ENCODE measurements at regions not wholly inside any gene's neighbourhood (a gene's known extent, or its start where the extent isn't known, plus 50 kb on each side); places are given as distances from the start of the nearest gene placed in this dataset.
"Not testable (repeated sequence)": the region's sequence is repeated elsewhere in the genome, so short reads cannot be mapped to it uniquely, and the experiment has no call there.

DNA sequence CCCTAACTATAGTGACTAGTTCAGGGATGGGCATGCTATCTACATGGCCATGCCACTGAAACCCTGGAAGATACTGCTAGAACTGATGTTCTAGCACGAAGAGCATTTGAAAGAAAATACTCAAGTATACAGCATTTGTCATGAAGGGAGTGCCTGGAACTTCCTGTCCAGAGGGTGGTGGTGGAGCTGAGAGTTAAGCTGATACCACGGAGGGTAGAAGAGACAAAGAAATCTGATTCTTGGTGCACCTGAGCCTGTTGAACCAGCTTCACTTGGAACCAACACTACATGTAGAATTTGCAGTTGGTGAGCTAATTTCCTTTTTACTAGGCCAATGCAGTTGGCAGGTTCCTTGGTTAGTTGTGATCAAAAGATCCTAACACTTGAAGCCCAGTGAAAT, 116.4 kb downstream of the CCNG2 start (continued):
- no peak for TF ChIP-seq NFATC3 (CRISPR knock-in tag; IDR thresholded peaks at IDR 0.05)
- TF ChIP-seq, protein P1, sequence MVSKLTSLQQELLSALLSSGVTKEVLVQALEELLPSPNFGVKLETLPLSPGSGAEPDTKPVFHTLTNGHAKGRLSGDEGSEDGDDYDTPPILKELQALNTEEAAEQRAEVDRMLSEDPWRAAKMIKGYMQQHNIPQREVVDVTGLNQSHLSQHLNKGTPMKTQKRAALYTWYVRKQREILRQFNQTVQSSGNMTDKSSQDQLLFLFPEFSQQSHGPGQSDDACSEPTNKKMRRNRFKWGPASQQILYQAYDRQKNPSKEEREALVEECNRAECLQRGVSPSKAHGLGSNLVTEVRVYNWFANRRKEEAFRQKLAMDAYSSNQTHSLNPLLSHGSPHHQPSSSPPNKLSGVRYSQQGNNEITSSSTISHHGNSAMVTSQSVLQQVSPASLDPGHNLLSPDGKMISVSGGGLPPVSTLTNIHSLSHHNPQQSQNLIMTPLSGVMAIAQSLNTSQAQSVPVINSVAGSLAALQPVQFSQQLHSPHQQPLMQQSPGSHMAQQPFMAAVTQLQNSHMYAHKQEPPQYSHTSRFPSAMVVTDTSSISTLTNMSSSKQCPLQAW (CRISPR knock-in tag; IDR thresholded peaks at IDR 0.05), result no peak
- no peak for TF ChIP-seq HDAC6 (IDR thresholded peaks at IDR 0.05; ENCODE audit: low read depth, low read length)
- TF ChIP-seq ELF3 (CRISPR knock-in tag; IDR thresholded peaks at IDR 0.05), result no peak

DNA sequence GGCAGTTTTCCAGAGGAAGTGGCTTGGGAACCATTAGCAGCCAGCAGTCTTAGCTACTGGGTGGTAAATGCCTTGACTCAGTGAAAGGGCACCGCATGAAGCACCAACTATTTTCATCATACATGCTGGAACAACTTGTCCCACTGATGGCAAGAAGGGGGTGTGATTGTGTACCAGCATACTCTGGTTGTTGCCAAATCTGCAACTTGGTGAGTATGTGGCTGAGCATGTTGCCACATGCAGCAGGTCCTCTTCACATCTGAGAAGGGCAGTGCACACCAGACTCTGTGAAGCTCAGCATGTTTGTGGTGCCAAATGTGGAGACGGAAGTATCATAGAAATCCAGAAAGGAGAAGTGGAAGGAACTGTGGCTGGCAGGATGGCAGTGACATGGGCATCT, 122.1 kb downstream of the CCNG2 start:
- H3K79me2 ChIP-seq (ENCODE audit: insufficient read depth, low read length); H4K20me1 ChIP-seq (ENCODE audit: insufficient read depth, low read length); BruUV-seq (replicated peaks); H3K4me2 ChIP-seq (ENCODE audit: low read depth, low read length); CTCF ChIA-PET (ENCODE audit: low intra/inter-chr PET ratio, low total read pairs); DNase-seq (ENCODE audit: low spot score); POLR2A ChIA-PET; H3K4me3 ChIP-seq (replicated peaks in 1 of 3; ENCODE audit: insufficient read depth in 1 of 3, low read depth in 2 of 3, low read length in 3 of 3); H3K36me3 ChIP-seq (replicated peaks in 1 of 2; ENCODE audit: control insufficient read depth in 1 of 2, insufficient read depth in 2 of 2, low read length in 2 of 2); H3K9me3 ChIP-seq (ENCODE audit: low read length); H3K4me1 ChIP-seq (ENCODE audit: insufficient read depth, low read length); H3K27me3 ChIP-seq (ENCODE audit: control insufficient read depth in 1 of 2, insufficient read depth in 2 of 2, low read length in 2 of 2); H3K27ac ChIP-seq (ENCODE audit: extremely low read length, insufficient read depth, low read length); ATAC-seq; FAIRE-seq; in situ Hi-C loops (cut with HindIII; ENCODE audit: extremely low pct_ligation_motif_present, low pct_unique_long_range_greater_than_20kb); H2AFZ ChIP-seq (ENCODE audit: low read length); H3K9ac ChIP-seq (ENCODE audit: insufficient read depth, low read depth, low read length); intact Hi-C loops (cut with micrococcal nuclease; ENCODE audit: unreplicated experiment): not testable (repeated sequence)
- WGBS (ENCODE audit: low lambda C conversion rate), result 6% methylated on average over 2 of the region's 2 CpGs

DNA sequence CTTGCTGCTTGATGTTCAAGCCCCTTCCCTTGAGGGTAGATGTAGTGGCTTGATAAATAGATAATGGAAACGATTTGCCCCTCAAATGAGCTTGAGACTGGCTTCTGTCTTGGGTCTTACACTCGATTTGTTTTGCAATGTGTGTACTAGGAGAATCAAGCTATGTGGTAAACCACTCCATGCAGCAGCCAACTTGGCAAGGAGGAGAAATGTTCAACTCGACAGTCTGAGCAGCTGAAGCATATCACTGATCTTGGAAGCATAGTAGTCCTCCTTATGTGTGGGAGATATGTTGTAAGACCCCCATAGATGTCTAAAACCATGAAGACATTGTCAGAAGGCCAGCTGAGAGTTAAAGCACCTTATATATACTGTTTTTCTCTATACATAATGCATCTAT, 125.3 kb downstream of the CCNG2 start:
- Histone ChIP-seq H3K79me2 (ENCODE audit: insufficient read depth, low read length) (no peaks in the 10 kb centered on the region), H3K9ac (ENCODE audit: insufficient read depth, low read depth, low read length) (no peak overlapping the region), H3K36me3 (replicated peaks in 1 of 2; ENCODE audit: control insufficient read depth in 1 of 2, insufficient read depth in 2 of 2, low read length in 2 of 2) (no peaks in the 10 kb centered on the region), H3K27me3 (ENCODE audit: control insufficient read depth in 1 of 2, insufficient read depth in 2 of 2, low read length in 2 of 2) (no peaks in the 10 kb centered on the region), H3K4me2 (ENCODE audit: low read depth, low read length) (no peak overlapping the region), H3K9me3 (ENCODE audit: low read length) (no peaks in the 10 kb centered on the region), H3K4me3 (replicated peaks in 1 of 3; ENCODE audit: insufficient read depth in 1 of 3, low read depth in 2 of 3, low read length in 3 of 3) (no peak overlapping the region), H3K27ac (ENCODE audit: extremely low read length, insufficient read depth, low read length) (no peak overlapping the region), H4K20me1 (ENCODE audit: insufficient read depth, low read length) (no peaks in the 10 kb centered on the region), H3K4me1 (ENCODE audit: insufficient read depth, low read length) (no peaks in the 10 kb centered on the region), H2AFZ (ENCODE audit: low read length) (no peak overlapping the region)
- ATAC-seq (no peak), FAIRE-seq (no peak), DNase-seq (ENCODE audit: low spot score) (no peak)
- WGBS (ENCODE audit: low lambda C conversion rate), result 0% methylated on average over 3 of the region's 3 CpGs
- BruUV-seq (replicated peaks), result no TSS peak
- in situ Hi-C loops (cut with HindIII; ENCODE audit: extremely low pct_ligation_motif_present, low pct_unique_long_range_greater_than_20kb) (no loop called here), intact Hi-C loops (cut with micrococcal nuclease; ENCODE audit: unreplicated experiment) (no loop called here)
- POLR2A ChIA-PET, result no interaction called here
- TF ChIP-seq, protein P2, sequence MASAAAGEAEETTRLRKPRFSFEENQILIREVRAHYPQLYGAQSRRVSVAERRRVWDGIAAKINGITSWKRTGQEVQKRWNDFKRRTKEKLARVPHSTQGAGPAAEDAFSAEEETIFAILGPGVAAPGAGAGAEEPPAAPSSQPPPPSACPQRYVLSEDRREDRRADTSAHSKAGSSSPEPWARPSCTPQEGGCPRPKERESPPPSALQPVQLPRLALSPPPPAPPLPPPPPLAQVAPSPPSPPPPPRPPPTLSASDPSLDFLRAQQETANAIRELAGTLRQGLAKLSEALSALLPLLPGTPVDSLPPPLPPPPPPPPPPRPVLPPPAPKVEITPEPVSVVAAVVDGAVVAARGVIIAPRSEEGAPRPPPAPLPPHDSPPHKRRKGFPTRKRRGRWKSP (CRISPR knock-in tag; IDR thresholded peaks at IDR 0.05), result no peak
- TF ChIP-seq ZNF3 (CRISPR knock-in tag; IDR thresholded peaks at IDR 0.05), result no peak
- TF ChIP-seq, protein P3, sequence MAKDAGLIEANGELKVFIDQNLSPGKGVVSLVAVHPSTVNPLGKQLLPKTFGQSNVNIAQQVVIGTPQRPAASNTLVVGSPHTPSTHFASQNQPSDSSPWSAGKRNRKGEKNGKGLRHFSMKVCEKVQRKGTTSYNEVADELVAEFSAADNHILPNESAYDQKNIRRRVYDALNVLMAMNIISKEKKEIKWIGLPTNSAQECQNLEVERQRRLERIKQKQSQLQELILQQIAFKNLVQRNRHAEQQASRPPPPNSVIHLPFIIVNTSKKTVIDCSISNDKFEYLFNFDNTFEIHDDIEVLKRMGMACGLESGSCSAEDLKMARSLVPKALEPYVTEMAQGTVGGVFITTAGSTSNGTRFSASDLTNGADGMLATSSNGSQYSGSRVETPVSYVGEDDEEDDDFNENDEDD (CRISPR knock-in tag; IDR thresholded peaks at IDR 0.05; ENCODE audit: borderline replicate concordance), result no peak
- CTCF ChIA-PET (ENCODE audit: low intra/inter-chr PET ratio, low total read pairs), result no interaction called here

Data from HepG2 (cell line).